NCI-H1417 treated with DMSO at 0.1 percent for 48 hours (cell line): ENCODE measurements at regions not wholly inside any gene's neighbourhood (a gene's known extent, or its start where the extent isn't known, plus 50 kb on each side); places are given as distances from the start of the nearest gene placed in this dataset.
A peak's percentile ranks its signal among the peaks of the same experiment; 100 is the strongest.
"Not testable (repeated sequence)": the region's sequence is repeated elsewhere in the genome, so short reads cannot be mapped to it uniquely, and the experiment has no call there.

Source experiments
- DNase-seq: peaks from one replicate; lab custom pipeline; 2025; lab: John Stamatoyannopoulos, UW

DNA sequence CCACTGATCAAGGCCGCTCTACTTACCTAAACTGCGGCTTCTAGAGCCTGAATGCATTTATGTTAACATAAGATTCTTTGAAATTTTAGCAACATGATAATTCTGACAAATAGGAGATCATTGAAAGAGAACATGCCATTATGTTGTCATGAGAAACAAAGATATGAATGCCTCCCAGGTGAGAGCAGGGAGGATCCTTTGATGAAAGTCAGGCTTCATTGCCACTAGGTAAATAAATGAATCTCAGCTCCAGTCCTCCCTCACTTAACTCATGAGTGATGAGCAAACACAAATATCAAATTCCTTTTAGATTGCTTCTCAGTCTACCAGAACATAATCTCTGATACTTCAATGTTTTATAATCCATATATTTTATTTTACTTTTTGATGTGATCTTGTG, 463.2 kb upstream of the CDH7 start:
- peak; percentile 96 for DNase-seq

DNA sequence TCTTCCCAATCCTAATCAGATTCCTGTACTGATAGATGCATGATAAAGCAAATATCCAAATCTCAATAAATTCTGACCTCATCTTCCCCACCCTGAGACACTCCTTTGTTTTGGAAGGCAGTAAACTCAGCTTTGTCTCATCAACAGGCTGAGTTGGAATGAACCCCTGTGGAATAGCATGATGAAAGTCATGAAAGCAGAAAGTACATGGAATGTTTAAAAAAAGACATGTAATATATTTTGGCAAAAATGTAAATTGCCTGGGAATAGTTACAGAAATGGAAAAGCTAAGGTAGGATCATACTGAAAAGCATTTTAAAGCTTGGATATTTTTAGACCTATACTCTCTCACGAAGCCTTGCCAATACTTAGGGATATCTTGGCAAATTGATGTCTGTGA, 468.7 kb upstream of the CDH7 start:
- DNase-seq = no peak

DNA sequence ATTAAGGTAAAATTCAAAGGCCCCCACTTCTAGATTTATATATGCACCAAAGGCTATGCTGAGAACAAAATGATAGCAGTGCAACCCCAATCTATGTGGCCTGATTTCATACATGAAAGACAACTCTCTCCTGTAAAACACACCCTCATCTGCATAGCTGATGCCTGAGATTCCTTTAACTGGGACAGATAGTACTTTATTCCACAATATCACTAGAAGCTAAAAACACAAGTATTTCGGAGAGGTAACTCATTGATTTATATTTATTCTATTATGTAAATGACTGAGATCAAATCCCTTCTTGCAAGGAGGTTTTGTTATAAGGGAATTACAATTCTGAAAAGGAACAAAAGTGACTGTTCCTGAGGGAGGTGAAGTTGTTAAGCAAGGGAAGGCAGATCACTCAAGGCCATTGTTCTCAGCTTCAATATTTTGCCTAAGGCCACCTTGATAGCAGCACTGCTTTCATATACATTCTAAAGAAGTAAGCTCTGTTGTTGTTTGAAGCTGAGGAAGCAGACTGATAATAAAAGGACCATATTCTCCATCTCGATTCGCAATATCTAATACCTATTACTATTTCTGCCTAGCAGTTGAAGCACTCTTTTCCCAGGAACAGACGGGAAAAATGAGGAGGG, 471.0 kb upstream of the CDH7 start:
- no peak for DNase-seq

DNA sequence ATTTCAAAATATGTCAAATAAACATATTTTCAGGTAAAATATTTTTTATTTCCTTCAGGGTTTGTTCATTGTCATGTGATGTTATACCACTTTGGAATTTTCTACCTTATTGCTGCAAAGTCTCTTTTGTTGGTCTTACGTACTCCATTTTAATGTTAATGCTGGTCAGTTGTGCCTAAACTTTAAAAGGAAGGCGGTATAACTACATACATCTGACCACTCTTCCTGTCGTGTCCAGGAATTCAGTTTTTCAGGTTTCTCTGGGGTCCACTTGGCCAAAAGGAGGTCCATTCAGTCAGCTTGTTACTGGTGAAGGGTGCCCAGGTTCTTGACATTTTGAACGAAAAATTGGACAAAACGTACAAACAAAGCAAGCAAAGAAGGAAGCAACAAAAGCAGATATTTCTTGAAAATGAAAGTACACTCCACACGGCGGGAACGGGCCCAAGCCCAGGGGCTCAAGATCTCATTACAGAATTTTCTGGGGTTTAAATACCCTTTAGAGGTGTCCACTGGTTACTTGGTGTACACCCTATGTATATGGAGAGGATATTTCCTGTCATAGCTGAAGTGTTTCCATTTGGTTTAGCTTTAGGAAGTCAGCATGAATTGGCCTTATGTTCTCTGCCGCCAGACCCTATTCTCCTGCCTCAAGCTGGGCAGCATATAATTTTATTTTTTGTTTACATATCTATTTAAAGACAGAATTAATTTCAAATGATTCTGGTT, 471.7 kb upstream of the CDH7 start:
- no peak for DNase-seq

DNA sequence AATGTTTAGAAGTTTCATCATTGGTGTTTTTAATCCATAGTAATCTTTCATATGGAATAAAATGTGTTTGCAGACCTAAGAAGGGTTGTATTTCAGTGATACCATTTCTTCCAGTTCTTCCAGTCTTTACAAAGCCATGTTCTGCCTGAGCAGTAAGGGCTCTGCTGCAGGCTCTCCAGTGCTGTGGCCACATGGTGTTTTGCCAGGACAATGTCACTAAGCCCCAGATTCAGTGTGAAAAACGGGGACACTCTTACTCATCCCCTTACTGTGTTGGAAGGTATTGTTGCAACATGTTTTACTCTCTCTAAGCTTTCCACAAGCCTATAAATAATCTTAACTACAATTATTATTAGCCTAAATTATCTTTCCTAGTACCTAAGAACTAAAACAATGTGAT, 481.4 kb upstream of the CDH7 start:
- DNase-seq = no peak

DNA sequence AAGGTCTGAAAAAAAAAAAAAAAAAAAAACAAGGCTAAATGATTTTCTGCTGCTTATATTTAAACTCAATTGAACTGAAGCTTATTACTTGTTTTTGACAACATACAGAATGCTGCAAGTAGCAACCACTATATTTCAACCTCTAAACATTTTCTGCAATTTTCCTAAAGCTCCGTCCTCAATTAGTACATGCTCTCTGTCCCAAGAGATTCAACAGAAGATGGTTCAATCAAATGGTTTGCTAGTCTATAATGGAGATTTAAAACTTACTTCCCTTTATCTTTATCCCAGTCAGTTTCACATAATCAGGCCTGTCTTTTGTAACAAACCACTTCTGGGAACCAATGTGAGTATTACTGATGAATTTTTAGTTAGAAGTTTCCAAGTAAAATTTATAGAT, 485.1 kb upstream of the CDH7 start:
- no peak for DNase-seq

DNA sequence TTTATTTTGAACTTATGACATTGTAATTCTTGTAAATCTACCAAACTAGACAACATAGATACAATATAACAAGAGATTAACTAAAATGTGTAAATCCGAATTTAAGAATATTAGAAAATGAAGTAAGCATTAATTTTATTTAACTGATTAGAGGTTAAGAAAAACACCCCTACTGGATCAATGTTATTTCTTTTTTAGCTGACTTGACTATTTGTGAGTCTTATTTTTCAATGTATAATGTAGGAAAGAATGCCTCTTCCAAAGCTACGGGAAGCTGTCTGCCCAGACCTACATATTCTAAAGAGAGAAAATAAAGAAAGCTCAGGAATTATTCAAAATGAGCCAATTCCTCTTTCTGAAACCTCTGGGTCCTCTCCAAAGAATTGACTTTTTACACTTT, 490.8 kb upstream of the CDH7 start:
- DNase-seq = no peak

DNA sequence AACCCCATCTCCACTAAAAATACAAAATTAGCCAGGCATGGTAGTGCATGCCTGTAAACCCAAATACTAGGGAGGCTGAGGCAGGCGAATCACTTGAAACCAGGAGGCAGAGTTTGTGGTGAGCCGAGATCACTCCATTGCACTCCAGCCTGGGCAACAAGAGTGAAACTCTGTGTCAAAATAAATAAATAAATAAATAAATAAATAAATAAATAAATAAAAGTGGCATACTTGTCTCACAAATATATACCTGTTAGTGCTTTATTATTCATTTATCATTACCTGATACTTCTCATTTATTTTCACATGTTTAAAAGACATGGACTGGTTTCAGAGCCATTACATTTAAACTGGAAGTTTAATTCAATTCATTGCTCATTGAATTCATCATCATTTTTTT, 491.4 kb upstream of the CDH7 start:
- DNase-seq = no peak

DNA sequence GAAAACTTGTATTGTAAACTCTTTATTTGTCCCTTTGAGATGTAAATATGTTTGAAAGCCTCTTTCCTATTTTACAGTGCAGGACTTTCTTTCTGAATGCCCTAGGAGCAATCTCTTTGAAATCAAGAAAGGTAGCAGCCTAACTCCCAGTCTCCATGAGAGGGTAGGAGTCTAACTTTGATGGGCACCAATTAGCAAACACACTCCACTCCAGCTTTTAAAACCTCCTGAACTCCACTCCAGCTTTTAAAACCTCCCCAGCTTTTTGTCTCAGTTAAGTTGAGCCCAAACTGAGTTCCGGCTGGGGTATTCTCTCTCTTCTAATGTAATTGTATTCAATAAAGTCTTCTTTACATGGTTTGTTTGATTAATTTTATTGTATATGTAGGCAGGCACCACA, 493.7 kb upstream of the CDH7 start:
- no peak for DNase-seq

DNA sequence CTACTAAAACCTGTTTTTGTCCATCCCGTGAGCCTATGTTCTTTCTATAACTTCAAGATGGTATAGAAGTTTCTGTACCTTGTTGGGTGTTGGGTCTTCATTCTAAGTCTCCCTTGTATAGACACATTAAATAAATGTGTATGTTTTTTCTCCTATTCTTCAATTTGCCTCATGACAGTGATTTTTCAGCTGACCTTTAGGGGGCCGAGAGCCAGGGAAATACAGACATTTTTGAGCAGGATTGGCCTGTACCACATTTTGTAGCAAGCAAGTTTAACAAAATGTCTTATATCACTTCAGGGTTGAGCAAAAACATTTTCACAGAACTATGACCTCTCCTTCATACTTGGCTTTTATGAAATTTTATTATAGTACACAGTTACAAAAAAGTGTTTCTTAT, 495.4 kb upstream of the CDH7 start:
- no peak for DNase-seq

DNA sequence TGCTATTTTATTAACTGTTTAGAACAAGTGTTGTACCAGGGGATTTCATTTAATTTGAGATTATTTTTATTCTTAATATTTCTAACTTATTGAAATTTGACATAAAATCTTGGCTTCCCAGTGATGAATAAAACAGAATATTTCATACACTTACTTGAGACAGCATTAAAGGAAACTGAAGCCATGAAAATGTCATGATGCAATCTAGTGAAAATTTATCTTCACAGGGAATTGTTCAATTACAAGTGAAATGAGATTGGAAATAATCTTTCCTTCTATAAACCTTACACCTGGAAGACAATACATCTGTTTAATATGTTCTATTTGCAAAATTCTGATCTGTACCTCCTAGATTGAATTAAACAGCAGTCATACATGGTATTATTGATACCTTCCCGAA, 511.0 kb upstream of the CDH7 start:
- DNase-seq = no peak

DNA sequence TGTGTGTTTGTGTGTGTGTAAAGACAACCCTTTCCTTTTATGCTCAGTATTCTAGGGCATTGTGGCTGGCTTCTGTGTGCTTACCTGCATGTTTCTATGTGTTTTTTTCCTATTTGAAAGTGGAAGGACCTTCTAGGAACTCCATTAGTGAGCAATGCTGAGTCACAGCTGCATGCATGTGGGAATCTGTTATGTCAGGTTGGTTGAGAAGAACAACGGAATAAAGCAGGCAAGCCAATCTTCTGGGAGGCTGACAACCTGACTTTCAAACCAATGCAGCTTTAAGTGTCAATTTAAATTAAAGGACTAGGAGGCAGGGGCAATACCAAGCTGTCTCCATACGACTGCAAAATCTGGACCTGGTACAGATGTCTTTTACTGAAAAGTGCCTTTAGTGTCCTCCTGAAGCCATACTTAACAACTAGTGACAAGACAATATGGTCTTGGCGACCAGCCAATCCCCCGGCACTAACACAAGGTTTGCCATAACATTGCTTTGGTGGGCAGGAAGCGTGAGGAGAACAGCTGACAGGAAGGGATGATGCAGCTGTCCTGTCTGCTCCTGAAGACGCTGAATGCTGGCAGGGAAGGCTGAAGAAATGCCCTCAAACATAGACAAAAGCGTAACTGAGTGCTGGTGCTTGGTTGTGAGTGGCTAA, 514.7 kb upstream of the CDH7 start:
- no peak for DNase-seq

DNA sequence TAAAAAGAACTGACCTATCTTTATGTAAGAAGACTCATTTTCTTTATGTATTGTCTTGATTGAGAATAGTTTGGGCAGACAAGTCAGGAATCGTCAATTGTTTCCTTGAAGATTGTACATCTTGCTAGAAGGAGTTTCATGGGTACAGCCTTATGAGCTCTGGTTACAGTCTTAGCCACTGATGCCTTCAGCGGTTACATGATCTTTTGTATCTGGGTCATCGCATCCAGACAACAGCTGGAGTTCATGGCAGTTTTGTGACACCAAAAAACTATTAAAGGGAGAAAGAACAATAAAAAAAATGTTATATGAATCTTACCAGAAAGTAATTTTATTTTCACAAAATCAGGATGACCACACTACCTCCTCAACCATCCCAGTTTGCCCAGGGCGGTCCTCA, 520.5 kb upstream of the CDH7 start:
- DNase-seq = no peak

DNA sequence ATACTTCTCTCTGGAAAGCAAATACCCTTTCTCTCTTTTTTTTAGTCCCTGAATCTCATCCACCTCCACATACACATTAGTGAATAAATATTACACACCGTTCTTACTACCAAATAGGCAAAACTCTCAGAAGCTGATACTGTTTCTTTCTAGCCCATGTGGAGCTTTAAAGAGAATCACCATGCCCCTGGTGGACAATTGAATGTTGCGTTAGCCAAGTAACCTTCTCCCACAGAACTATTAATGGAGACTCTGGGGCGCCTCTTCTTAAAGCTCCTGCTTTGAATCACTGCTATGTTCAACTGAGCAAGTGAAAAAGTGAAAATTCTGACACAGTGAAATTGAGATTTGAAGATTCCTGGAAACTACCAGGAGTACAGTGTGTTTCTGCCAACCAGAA, 522.8 kb upstream of the CDH7 start:
- no peak for DNase-seq

DNA sequence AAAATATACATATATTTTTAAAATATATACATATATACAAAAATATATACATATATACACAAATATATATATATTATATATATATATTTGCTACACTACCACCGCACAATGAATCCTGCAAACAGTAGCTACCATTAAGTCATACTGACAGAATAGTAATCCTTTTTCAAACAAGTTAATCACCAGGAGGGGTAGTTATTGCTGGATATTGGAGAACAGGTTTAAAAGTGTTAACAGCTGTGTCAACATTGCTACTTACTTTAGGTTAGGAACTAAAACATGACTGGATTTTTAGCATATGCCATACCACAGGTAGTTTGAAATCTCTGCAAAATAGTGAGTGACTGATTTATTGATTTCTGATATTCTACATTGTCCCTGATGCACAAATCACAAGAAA, 529.1 kb upstream of the CDH7 start:
- peak; percentile 96 for DNase-seq

DNA sequence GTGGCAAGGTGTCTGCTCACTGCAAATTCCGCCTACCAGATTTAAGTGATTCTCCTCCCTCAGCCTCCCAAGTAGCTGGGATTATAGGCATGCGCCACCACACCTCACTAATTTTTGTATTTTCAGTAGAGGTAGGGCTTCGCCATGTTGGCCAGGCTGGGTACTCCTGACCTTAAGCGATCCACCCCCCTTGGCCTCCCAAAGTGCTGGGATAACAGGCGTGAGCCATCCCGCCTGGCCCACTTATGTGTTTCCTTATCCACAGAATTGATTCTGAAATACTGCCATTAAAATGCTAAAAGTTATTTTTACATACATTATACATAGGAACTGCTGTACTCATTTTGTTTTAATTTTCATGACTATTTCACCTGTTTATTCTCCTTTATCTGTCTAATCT, 529.7 kb upstream of the CDH7 start:
- no peak for DNase-seq

DNA sequence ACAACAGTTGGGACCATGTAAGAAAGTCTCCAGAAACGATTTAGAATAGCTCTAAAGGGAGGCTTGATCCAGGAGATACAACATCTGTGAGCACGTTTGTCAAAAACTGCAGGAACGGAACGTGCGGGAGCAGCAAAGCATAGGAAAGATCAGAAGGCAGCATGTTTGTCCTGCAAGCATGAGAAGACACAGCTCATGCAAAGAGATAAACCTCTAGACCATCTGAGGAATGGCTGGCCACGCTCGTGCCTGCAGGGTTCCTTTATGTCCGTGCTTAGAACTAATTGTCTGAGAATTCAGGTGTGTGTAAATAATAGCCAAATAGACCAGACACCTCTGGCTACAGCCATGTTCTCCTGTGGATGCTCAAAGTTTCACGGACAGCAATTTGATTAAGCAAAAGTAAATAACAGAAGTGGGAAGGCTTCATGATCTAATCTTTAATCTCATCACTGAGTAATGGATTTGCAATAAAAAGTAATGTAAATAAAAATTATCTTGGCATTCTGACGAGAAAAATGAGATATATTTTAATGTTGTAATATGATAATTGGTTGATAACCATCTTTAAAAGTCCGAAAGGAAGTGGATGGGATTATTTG, 534.8 kb upstream of the CDH7 start:
- no peak for DNase-seq

DNA sequence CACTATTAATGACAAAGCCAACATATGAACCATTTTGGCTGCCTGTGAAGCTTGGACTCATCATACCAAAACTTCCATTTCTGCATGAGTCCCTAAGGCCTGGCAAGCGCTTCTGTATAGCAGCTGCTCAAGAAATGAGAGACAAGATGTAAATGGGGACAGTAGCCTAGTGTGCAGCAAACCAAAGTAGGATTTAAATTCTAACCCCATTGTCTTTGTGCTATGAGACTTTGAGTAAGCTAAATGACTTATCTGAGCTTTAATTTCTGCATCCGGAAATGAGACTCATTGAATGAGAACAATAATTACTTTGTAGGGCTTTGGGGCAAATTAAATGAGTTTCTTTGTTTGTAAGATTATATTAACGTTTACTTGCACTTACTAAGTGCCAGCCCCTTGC, 536.4 kb upstream of the CDH7 start:
- DNase-seq = no peak

DNA sequence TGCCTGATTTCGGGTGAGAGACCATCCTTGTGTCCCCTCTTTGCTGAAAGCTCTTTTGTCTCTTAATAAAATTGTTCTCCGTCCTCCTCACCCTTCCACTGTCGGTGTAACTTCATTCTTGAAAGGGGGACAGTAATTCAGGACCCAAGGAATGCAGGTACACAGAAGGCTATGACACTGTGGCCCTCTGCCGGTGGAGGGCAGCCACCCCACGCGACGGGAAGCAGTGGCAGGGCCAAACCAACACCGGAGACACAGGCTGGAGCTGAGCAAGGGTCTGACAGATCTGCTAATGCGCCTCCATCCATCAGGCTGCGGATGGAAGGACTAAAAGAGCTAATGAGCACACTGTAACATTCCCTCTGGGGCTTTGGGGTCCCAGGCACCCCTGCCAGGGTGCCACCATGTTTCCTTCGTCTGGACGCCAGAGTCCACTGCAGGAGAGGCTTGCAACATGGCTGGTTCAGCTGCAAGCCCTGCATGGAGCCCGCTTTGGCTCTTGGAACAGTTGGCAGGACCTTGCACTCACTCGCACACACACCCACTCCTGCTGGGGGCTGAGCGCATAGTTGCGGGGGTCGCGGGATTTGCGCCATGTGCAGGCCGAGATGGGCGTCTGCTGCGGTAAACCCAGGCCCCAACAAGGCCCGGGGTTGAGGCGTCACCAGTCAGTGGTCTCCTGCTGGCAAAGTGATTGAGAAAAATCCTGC, 544.1 kb upstream of the CDH7 start:
- DNase-seq = no peak

DNA sequence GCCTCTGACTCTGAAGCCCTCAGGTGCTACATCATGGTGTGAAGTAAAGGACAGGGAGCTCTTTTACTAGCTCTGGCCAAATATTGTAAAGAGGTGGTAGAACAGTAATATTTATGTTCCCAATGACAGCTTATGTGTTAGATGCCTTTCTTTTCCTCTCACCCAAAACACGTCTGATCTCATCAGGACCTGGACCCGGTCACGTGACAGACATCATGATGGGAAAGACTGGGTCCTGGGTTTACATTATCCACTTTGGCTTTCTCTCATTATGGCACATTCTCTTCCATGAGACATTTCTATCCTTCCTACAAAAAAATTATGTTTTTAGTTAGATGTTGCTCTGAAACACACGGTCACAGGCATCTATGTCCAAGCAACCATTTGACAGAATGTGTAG, 548.7 kb upstream of the CDH7 start:
- no peak for DNase-seq

DNA sequence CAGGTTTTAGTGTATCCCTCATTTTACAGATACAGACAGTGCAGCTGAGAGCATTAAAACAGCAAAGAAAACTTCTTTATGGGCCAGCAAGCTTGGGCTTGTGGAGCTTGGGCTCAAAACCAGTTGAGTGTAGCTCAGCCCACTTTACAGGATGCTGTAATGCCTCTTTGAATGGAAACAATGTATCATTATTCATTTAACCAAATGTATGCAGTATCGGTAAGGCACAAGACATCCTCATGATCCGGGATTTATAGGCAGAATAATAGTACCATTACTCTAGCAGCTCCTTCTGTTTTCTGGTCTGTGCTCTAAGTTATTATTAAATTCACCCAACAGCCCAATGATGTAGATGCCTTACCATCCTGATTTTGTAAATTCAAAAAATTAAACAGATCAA, 575.1 kb upstream of the CDH7 start:
- DNase-seq = no peak

DNA sequence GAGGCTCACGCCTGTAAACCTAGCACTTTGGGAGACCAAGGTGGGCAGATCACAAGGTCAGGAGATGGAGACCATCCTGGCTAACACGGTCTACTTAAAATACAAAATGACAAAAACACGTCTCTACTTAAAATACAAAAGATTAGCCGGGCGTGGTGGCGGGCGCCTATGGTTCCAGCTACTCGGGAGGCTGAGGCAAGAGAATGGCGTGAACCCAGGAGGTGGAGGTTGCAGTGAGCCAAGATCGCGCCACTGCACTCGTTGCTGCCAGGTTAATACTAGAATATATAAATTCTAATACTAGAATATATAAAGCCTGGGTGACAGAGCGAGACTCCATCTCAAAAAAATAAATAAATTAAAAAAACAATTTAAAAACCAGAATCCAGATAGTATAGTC, 588.7 kb upstream of the CDH7 start:
- DNase-seq = not testable (repeated sequence)
